Liver (tissue), 8 donors: ENCODE measurements at regions not wholly inside any gene's neighbourhood (a gene's known extent, or its start where the extent isn't known, plus 50 kb on each side); places are given as distances from the start of the nearest gene placed in this dataset.

Source experiments
- DNase-seq: peaks from one replicate; pipeline ENCODE4 v3.0.0-alpha.2; 2017; ENCODE audit warnings: low spot score
- H3K27ac ChIP-seq, 2 donors: one replicate each; pipeline ENCODE4 v1.7.0; 2013; ENCODE audit warnings: inconsistent platforms in 2 of 2, low read length in 2 of 2, control low read depth in 1 of 2, low read depth in 1 of 2, mild to moderate bottlenecking in 1 of 2
- H3K27me3 ChIP-seq, 4 donors: one replicate each; pipeline versions ENCODE4 v1.6.1 to v1.7.0; 2013; ENCODE audit warnings: low read length in 3 of 4, inconsistent platforms in 1 of 4, mild to moderate bottlenecking in 1 of 4, moderate library complexity in 1 of 4; ENCODE audit not compliant: control insufficient read depth in 4 of 4, insufficient read depth in 4 of 4
- H3K36me3 ChIP-seq, 4 donors: one replicate each; pipeline versions ENCODE4 v1.6.1 to v1.7.0; 2013; ENCODE audit warnings: low read length in 3 of 4, mild to moderate bottlenecking in 3 of 4, low read depth in 1 of 4, moderate library complexity in 1 of 4; ENCODE audit not compliant: control insufficient read depth in 4 of 4, insufficient read depth in 3 of 4
- H3K4me1 ChIP-seq, 4 donors: one replicate each; pipeline versions ENCODE4 v1.6.1 to v1.7.0; 2013; ENCODE audit warnings: low read length in 3 of 4, mild to moderate bottlenecking in 3 of 4, moderate library complexity in 1 of 4; ENCODE audit not compliant: control insufficient read depth in 4 of 4, insufficient read depth in 4 of 4
- H3K4me3 ChIP-seq, 3 donors: one replicate each; pipeline versions ENCODE4 v1.6.1 to v1.7.0; 2013; ENCODE audit warnings: low read length in 3 of 3, control low read depth in 1 of 3, low read depth in 1 of 3, mild to moderate bottlenecking in 1 of 3
- H3K9ac ChIP-seq, 2 donors: one replicate each; pipeline ENCODE4 v1.7.0; 2013; ENCODE audit warnings: low read length in 2 of 2, mild to moderate bottlenecking in 2 of 2, moderate library complexity in 2 of 2, control low read depth in 1 of 2, low read depth in 1 of 2
- H3K9me3 ChIP-seq, 4 donors: one replicate each; pipeline versions ENCODE4 v1.6.1 to v1.7.0; 2013; ENCODE audit warnings: low read length in 3 of 4; ENCODE audit not compliant: control insufficient read depth in 4 of 4
- EGR1 ChIP-seq, 2 donors: IDR thresholded peaks; 2 replicates each; pipeline ENCODE4 v1.6.1; 2016 to 2018; ENCODE audit warnings: antibody characterized with exemption in 2 of 2, low read depth in 2 of 2
- FOXA1 ChIP-seq: IDR thresholded peaks from 2 replicates; pipeline ENCODE4 v1.6.1; 2016; ENCODE audit warnings: antibody characterized with exemption
- FOXA2 ChIP-seq: IDR thresholded peaks from 2 replicates; pipeline ENCODE4 v1.6.1; 2016; ENCODE audit warnings: antibody characterized with exemption
- GABPA ChIP-seq, 2 donors: IDR thresholded peaks in 1 of 2; conservative IDR thresholded peaks in 1 of 2; 2 replicates each; pipeline ENCODE4 v1.6.1; 2016; ENCODE audit warnings: antibody characterized with exemption in 2 of 2, mild to moderate bottlenecking in 1 of 2, moderate library complexity in 1 of 2
- HNF4A ChIP-seq, 2 donors: conservative IDR thresholded peaks; 2 replicates each; pipeline ENCODE4 v1.6.1; 2016; ENCODE audit warnings: antibody characterized with exemption in 2 of 2, mild to moderate bottlenecking in 2 of 2
- HNF4G ChIP-seq: IDR thresholded peaks from 2 replicates; pipeline ENCODE4 v1.6.1; 2016; ENCODE audit warnings: antibody characterized with exemption
- JUND ChIP-seq, 2 donors: IDR thresholded peaks; 2 replicates each; pipeline ENCODE4 v1.6.1; 2016; ENCODE audit warnings: antibody characterized with exemption in 2 of 2
- NR2F2 ChIP-seq: IDR thresholded peaks from 2 replicates; pipeline ENCODE4 v1.6.1; 2016; ENCODE audit warnings: antibody characterized with exemption
- RAD21 ChIP-seq, 2 donors: IDR thresholded peaks; 2 replicates each; pipeline ENCODE4 v1.6.1; 2016; ENCODE audit warnings: antibody characterized with exemption in 2 of 2, mild to moderate bottlenecking in 2 of 2
- RXRA ChIP-seq, 2 donors: IDR thresholded peaks; 2 replicates each; pipeline ENCODE4 v1.6.1; 2017 to 2018; ENCODE audit warnings: antibody characterized with exemption in 2 of 2, mild to moderate bottlenecking in 1 of 2
- SP1 ChIP-seq: IDR thresholded peaks from 2 replicates; pipeline ENCODE4 v1.6.1; 2018; ENCODE audit warnings: antibody characterized with exemption, mild to moderate bottlenecking
- TAF1 ChIP-seq: conservative IDR thresholded peaks from 2 replicates; pipeline ENCODE4 v1.6.1; 2016; ENCODE audit warnings: antibody characterized with exemption, mild to moderate bottlenecking
- YY1 ChIP-seq: IDR thresholded peaks from 2 replicates; pipeline ENCODE4 v1.6.1; 2016; ENCODE audit warnings: antibody characterized with exemption, mild to moderate bottlenecking
- ZBTB33 ChIP-seq: IDR thresholded peaks from 2 replicates; pipeline ENCODE4 v1.6.1; 2016; ENCODE audit warnings: antibody characterized with exemption
- WGBS: extraction: QIAGEN DNeasy Blood & Tissue Kit; methylation state at CpG from one replicate; pipeline ENCODE4 v1.1.7; 2013; 5-methylcytosine and 5-hydroxymethylcytosine counted together
- TF ChIP-seq, protein P1 (sequence below): IDR thresholded peaks from 2 replicates; pipeline ENCODE4 v1.6.1; 2016; ENCODE audit warnings: antibody characterized with exemption, mild to moderate bottlenecking
- TF ChIP-seq, protein P2 (sequence below): IDR thresholded peaks from 2 replicates; pipeline ENCODE4 v1.6.1; 2016; ENCODE audit warnings: antibody characterized with exemption
- TF ChIP-seq, protein P3 (sequence below): IDR thresholded peaks from 2 replicates; pipeline ENCODE4 v1.6.1; 2016; ENCODE audit warnings: antibody characterized with exemption
- TF ChIP-seq, protein P4 (sequence below): fragments of 150-350 bp; IDR thresholded peaks from 2 replicates; pipeline ENCODE4 v1.5.1; 2017; ENCODE audit warnings: improper control_type of control experiment, low read depth, low read length; ENCODE audit not compliant: missing input control
- donor health status: healthy.
- donor health status: healthy.
- donor health status: healthy.
- donor health status: healthy.
- donor health status: healthy.

GRCh38 chr6:170232186-170233002 lies 58.5 kb downstream of the DLL1 start:
- Histone ChIP-seq H3K9ac (no peak overlapping the region), H3K27ac (no peak overlapping the region), H3K27me3 (no peaks in the 10 kb centered on the region), H3K36me3 (no peaks in the 10 kb centered on the region), H3K4me3 (no peak overlapping the region), H3K9me3 (no peaks in the 10 kb centered on the region), H3K4me1 (no peaks in the 10 kb centered on the region)
- no peak for DNase-seq
- WGBS: 88% methylated on average over 24 of the region's 24 CpGs
- TF ChIP-seq EGR1 (IDR thresholded peaks at IDR 0.05; ENCODE audit: low read depth in 2 of 2) (no peak), YY1 (no peak), JUND (IDR thresholded peaks at IDR 0.05) (no peak), RXRA (IDR thresholded peaks at IDR 0.05) (no peak), RAD21 (IDR thresholded peaks at IDR 0.05) (no peak), SP1 (no peak), ZBTB33 (no peak), TAF1 (no peak), NR2F2 (no peak), HNF4G (no peak), FOXA1 (no peak), GABPA (IDR thresholded peaks at IDR 0.05 in 1 of 2, conservative IDR thresholded peaks at IDR 0.05 in 1 of 2) (no peak), FOXA2 (no peak), HNF4A (conservative IDR thresholded peaks at IDR 0.05) (no peak)
- TF ChIP-seq, protein P1, sequence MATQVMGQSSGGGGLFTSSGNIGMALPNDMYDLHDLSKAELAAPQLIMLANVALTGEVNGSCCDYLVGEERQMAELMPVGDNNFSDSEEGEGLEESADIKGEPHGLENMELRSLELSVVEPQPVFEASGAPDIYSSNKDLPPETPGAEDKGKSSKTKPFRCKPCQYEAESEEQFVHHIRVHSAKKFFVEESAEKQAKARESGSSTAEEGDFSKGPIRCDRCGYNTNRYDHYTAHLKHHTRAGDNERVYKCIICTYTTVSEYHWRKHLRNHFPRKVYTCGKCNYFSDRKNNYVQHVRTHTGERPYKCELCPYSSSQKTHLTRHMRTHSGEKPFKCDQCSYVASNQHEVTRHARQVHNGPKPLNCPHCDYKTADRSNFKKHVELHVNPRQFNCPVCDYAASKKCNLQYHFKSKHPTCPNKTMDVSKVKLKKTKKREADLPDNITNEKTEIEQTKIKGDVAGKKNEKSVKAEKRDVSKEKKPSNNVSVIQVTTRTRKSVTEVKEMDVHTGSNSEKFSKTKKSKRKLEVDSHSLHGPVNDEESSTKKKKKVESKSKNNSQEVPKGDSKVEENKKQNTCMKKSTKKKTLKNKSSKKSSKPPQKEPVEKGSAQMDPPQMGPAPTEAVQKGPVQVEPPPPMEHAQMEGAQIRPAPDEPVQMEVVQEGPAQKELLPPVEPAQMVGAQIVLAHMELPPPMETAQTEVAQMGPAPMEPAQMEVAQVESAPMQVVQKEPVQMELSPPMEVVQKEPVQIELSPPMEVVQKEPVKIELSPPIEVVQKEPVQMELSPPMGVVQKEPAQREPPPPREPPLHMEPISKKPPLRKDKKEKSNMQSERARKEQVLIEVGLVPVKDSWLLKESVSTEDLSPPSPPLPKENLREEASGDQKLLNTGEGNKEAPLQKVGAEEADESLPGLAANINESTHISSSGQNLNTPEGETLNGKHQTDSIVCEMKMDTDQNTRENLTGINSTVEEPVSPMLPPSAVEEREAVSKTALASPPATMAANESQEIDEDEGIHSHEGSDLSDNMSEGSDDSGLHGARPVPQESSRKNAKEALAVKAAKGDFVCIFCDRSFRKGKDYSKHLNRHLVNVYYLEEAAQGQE: no peak
- TF ChIP-seq, protein P2, sequence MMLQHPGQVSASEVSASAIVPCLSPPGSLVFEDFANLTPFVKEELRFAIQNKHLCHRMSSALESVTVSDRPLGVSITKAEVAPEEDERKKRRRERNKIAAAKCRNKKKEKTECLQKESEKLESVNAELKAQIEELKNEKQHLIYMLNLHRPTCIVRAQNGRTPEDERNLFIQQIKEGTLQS: no peak
- TF ChIP-seq, protein P3, sequence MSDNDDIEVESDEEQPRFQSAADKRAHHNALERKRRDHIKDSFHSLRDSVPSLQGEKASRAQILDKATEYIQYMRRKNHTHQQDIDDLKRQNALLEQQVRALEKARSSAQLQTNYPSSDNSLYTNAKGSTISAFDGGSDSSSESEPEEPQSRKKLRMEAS: no peak
- TF ChIP-seq, protein P4, sequence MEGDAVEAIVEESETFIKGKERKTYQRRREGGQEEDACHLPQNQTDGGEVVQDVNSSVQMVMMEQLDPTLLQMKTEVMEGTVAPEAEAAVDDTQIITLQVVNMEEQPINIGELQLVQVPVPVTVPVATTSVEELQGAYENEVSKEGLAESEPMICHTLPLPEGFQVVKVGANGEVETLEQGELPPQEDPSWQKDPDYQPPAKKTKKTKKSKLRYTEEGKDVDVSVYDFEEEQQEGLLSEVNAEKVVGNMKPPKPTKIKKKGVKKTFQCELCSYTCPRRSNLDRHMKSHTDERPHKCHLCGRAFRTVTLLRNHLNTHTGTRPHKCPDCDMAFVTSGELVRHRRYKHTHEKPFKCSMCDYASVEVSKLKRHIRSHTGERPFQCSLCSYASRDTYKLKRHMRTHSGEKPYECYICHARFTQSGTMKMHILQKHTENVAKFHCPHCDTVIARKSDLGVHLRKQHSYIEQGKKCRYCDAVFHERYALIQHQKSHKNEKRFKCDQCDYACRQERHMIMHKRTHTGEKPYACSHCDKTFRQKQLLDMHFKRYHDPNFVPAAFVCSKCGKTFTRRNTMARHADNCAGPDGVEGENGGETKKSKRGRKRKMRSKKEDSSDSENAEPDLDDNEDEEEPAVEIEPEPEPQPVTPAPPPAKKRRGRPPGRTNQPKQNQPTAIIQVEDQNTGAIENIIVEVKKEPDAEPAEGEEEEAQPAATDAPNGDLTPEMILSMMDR: no peak
